ENCODE measurements at regions not wholly inside any gene's neighbourhood (a gene's known extent, or its start where the extent isn't known, plus 50 kb on each side); places are given as distances from the start of the nearest gene placed in this dataset.

GRCh38 chr7:130879191-130879590, 145.2 kb upstream of the KLF14 start:
- DNase-seq (ENCODE audit: low spot score), result no peak

- DNase-seq (ENCODE audit: low spot score), result no peak
Measured at GRCh38 chr7:130880668-130881067, 146.7 kb upstream of the KLF14 start.

DNA sequence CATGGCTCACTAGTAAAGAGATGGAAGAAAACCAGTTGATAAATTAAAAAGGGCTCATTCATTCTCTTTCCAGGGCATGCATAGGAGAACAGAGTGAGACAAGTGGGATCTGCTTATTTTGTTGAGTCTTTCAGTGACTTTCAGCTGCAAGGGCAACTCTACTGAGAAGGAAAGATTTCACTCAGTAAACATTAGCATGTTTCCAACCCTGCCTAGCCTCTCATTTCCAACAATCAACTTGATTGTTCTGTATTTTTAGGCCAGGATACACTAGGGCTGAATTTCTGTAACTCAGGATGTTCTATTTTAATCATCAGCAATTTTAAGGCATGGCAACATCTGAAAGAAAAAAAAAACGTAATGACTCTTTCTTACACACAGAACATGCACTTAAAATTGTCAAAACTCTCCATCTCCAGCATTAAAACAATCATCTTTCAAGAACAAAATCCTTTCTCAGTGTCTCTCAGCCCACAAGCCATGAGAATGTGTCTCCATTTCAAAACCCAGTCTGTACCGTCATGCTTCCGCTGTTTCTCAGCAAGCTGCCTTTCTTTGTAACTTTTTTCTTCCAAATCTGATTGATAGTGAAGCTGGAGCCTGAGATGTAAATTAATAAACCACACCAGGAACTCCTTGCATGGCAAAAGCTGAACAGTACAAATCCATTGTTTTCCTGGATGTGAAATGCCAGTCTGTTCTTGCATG, 147.2 kb upstream of the KLF14 start:
- DNase-seq (ENCODE audit: low spot score), result no peak

DNA sequence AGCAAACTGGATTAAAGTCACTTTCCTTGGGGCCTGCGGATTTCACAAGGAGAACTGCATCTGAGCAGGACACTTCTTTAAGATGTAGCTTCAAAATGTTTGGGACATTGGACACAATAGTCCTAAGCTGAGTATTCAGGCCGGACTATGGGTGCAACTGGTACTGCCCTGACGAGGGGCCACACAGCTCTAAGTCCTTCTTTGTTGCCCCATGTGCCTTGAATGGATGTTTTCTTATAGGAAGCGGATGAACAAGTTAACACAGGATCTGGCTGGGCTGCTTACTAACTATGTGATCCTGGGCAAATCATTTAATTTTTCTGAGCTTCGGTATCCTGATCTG, 147.8 kb upstream of the KLF14 start:
- no peak for DNase-seq (ENCODE audit: low spot score)

GRCh38 chr7:130882396-130882795, 148.4 kb upstream of the KLF14 start:
- DNase-seq (ENCODE audit: low spot score), result no peak

- no peak for DNase-seq (ENCODE audit: low spot score)
Measured at GRCh38 chr7:130883928-130884327, 149.9 kb upstream of the KLF14 start.

DNA sequence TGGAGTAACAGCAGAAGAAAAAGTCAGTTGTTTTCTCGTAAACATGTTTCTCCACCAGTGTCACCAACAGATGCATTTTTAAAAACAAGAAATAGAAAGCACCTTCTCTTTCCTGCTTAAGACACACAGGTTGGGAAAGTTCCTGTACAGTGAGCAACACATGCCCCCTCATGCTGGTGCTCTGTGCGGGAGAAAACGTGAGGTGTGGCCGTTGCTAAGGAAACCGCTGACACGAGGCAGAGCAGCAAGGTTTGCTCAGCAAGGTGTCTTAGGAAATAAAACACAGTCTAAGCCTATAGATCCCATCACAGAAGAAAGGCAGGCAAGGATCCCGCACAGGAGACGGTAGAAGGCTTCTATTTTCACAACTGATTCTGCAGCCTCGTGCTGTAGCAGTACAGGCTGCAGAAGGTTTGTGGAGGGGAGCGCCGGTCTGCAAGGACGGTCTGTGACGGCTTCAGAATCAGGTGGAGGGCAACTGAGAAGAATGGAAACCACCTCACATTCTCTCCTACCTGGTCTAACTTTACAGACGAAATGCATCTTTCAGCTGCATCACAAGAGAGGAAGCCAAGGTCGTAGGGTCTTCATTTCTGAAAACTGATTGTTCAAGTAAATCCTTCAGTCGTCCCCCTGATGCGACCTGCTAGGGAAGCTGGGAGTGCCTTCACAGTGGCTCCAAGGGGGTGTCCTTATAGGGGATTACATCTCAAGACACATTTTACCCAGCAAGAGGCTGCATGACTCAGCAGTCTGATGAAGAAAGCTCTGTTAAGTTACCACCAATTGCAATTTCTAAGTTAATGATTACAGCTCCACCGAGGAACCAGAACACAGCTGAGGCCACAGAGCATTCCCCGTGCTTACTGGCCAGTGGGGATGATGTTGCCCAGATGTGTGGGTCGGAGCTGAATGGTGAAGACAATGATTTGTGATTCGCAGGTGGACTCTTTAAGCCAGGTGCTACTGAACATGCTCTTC, 150.7 kb upstream of the KLF14 start:
- DNase-seq (ENCODE audit: low spot score), result peak; percentile 66

DNA sequence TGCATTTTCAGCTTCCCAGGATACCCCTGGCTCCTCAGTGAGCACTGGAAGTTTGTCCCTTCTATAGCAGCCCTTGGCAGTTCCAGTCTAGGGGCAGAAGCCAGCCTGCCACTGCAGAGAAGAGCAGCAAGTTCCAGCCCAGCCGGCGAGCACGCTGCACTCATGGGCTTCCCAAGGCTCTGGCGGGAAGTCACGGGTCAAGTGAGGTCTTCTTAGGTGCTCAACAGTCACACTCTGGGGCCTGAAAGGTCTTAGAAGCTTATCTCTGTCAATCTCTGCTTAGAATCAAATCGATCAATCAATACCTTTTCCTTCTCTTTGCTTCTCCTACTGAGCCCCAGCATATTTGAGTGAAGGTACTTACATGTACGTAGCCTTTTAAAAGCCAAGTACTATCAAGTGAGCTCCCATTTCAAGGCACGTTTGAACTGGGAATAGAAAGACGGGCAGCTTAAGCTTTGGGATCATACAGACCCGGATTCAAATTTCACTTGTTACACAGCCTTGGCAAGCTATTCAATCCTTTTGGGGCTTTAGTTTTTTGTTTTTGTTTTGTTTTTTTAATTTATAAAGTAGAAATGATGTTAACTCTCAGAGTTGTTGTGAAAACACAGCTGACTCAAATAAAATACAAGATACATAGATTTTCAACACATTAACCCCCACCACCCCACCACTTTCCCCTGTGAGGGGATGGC, 152.6 kb upstream of the KLF14 start:
- DNase-seq (ENCODE audit: low spot score), result no peak

- no peak for DNase-seq (ENCODE audit: low spot score)
Measured at GRCh38 chr7:130887182-130887956, 153.4 kb upstream of the KLF14 start.

GRCh38 chr7:130887957-130888371, 154.0 kb upstream of the KLF14 start:
- DNase-seq (ENCODE audit: low spot score), result no peak

DNA sequence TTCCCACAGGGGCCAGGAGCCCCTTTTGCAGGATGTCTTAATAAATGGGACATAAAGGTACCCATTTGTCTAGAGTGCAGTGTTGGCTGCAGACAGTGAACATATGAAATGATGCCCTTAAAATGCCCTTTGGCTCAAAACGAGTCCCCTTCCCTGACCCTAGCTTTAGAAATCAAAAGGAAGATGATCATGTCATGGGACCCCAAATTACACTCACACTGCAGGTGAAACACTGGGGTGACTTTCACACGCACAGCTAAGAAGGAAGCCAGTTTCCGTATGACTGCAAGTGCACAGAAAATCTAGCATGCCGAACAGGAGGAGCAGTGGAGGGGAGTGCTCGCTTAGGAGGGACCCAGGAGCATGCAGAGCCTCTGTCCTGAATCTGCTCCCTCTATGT, 154.5 kb upstream of the KLF14 start:
- no peak for DNase-seq (ENCODE audit: low spot score)

DNA sequence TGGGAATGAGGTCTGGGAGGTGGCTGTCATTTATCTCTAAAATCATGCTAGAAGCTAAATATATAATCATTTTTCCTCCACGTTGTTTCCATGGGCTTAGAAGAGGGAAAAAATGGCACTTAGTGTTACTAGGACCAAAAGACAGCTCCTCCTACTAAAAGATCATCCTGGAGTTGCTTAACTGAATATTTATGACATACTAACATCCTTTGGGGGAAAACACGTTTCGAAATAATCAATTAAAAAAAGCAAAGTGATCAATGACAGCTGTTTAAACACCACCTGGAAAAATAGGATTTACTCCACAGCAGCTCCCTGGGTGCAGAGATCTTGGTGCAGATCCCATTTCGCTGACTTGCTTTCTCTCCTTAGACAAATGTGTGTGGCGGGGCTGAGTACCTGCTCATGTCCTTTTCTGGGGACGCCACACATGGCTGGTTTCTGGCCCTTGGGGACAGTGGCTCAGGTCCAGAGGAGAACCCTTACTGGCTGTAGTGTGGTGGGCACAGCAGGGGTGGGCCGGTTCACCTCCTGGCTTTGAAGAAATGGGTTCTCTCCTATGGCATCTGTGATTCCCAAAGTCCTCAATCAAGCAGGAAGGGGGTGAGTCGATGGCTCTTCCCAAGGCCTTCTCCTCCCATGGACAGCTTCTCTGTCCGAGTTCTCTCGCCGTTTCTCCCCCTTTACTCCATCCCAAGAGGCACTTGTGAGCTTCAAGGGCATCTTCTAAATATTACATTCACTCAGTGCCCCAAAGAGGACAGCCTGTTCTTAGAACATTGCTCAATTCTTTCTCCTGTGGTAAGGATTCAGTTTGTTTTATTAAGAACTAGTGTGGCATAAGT, 156.4 kb upstream of the KLF14 start:
- DNase-seq (ENCODE audit: low spot score), result no peak

DNA sequence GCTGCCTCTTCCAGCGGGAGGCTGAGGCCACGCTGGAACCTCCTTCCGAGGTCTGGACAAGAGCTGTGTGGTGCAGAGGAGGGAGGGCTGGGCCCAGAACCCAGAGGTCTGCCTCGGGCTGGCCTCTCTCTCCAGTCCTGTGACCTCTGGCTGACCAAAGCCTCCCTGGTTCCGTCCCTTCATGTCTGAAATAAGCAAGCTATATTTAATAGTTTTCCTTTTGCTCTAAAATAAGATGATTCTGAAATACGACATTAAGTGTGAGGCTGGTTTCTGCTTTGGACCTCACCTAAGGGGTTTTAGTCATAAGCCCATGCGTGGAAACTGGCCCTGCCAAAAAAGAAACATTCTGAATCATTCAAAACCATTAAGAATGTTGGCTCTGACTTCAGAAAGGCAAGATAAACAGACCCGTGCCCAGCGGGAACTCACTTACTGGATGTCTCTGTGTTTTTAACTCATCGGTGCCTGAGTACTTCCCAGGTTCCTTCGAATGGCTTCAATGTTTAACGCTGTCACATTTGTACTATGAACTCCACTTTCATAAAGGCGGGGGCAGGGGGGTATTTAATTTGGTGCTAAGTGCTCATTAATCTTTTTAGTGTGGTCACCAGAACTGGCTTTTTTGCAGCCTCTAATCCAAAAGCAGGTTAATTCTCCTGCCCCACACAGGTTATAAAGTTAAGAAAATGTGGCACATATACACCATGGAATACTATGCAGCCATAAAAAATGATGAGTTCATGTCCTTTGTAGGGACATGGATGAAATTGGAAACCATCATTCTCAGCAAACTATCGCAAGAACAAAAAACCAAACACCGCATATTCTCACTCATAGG, 157.5 kb upstream of the KLF14 start:
- DNase-seq (ENCODE audit: low spot score), result no peak

- no peak for DNase-seq (ENCODE audit: low spot score)
Measured at GRCh38 chr7:130893441-130893894, 159.5 kb upstream of the KLF14 start.

DNA sequence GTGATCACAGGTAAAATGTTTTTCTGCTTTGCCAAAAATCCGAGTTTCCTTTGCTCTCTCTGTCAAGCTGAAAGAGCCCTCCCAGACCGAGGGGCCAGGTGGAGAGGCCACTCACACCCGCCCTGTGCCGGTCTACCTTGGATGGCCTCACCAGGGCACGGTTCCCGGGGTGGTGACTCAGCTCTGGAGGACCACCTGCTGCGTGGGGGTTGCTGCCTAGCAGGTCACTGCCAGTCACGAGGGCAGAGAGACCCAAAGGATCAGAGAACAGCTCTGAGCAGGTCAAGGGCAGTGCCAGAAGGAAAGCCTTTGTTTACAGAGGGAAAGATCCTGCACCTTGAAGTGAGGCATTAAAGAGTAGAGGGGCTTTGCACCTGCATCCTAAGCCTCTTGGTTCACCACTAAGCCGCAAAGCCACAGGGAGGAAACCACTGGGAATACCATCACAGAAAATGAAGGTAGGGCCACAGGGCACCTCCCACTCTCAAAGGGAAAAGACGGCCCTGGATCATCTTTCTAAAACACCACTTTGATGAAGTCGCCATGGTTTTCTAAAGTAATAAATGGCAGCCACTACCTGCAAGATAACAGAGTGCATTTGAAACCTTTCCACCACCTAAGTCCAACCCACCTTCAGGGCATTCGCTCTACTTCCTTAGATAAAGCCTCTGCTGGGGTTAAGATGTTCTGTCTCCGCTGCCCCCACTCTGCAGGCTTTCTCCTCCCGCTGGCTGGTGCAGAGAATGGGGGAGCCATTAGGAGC, 160.3 kb upstream of the KLF14 start:
- DNase-seq (ENCODE audit: low spot score), result no peak

- no peak for DNase-seq (ENCODE audit: low spot score)
Measured at GRCh38 chr7:130894909-130895750, 161.1 kb upstream of the KLF14 start.

DNA sequence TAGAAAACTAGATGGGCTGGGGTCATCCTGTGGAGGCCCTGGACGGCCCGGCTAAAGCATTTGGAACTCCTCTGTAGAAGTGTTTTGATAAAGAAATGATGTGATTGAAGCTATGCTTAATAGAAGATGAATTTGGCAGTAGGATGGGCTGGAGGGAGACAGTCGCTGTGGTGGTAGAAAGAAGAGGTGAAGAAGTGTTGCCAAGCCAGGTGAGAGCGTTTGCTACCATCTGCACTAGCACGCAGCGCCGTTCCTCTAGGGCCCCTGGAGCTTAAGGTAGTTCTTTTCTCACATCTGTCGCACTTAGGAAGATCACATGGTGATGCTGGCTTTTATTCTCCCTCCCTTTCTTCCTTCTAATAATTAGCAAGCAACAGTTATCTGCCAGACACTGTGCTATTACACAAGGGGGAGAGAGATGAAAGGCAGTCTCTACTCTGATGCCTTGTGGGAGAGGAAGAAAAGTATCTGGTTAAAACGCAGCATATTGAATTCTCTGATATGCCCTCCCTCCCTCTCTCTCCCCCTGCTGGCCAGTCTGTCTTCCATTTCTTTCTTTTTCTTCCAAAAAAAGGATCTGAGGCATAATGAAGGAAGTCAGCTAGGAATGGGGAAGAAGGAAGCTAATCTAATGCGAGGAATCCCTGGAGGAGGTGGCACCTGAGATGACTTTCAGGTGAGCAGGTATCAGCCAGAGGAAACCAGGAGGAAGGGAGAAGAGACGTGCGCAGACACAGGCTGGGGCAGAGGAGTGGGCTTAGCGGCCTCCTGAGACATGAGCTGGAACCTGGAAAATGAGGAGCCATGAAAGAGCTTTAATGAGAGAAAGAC, 162.3 kb upstream of the KLF14 start:
- DNase-seq (ENCODE audit: low spot score), result no peak

All from mucosa of gallbladder (tissue), 1 donor.